ENCODE measurements at regions not wholly inside any gene's neighbourhood (a gene's known extent, or its start where the extent isn't known, plus 50 kb on each side); places are given as distances from the start of the nearest gene placed in this dataset.

- no peak for TF ChIP-seq EZH2 (IDR thresholded peaks at IDR 0.05)
- no peak for TF ChIP-seq POLR2AphosphoS5 (IDR thresholded peaks at IDR 0.05; ENCODE audit: borderline replicate concordance, low read depth, low read length)
- no peak for TF ChIP-seq FOXP2 (optimal IDR thresholded peaks at IDR 0.05; ENCODE audit: control extremely low read depth, extremely low read length, insufficient read depth)
Measured at GRCh38 chr1:236343246-236343870, 50.7 kb upstream of the EDARADD start.

Data from SK-N-MC (cell line).